GM12874 (cell line): ENCODE measurements at regions not wholly inside any gene's neighbourhood (a gene's known extent, or its start where the extent isn't known, plus 50 kb on each side); places are given as distances from the start of the nearest gene placed in this dataset.

Experiments used
- TF ChIP-seq, protein P1 (sequence below): IDR thresholded peaks from 2 replicates; pipeline ENCODE4 v1.5.1; 2011; ENCODE audit warnings: low read depth, mild to moderate bottlenecking, control low read depth, low read length, moderate library complexity; ENCODE audit not compliant: insufficient read depth

DNA sequence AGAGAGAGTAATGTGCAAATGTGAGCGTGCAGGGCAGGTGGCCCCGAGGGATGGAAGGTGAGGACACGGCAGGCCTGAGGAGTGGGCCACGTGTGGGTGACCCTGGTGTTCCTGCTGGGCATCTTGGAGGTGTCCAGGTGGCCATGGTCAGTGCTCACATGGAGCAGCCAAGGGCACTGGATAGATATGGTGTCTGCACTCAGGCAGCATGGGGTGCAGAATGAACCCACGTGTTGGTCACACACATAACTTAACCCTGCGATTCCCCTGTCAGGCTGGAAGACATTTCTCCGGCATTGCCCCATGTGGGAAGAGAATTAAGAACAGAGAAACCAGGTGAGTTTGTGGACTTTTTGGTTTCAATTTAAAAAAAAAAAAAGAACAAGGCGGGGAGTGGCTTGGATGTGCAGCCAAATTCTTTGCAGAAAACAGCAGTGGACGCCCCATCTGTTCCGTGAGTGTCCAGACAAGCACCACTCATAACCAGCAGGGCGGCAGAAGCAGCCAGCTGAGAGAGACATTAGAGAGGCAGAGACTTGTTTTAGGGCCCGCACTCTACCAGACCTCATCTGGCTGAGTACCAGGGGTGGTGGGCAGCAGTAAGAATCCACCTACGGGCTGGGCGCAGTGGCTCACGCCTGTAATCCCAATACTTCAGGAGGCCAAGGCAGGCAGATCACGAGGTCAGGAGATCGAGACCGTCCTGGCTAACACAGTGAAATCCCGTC is 249.8 kb downstream of the ACKR3 start:
- TF ChIP-seq, protein P1, sequence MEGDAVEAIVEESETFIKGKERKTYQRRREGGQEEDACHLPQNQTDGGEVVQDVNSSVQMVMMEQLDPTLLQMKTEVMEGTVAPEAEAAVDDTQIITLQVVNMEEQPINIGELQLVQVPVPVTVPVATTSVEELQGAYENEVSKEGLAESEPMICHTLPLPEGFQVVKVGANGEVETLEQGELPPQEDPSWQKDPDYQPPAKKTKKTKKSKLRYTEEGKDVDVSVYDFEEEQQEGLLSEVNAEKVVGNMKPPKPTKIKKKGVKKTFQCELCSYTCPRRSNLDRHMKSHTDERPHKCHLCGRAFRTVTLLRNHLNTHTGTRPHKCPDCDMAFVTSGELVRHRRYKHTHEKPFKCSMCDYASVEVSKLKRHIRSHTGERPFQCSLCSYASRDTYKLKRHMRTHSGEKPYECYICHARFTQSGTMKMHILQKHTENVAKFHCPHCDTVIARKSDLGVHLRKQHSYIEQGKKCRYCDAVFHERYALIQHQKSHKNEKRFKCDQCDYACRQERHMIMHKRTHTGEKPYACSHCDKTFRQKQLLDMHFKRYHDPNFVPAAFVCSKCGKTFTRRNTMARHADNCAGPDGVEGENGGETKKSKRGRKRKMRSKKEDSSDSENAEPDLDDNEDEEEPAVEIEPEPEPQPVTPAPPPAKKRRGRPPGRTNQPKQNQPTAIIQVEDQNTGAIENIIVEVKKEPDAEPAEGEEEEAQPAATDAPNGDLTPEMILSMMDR = no peak

DNA sequence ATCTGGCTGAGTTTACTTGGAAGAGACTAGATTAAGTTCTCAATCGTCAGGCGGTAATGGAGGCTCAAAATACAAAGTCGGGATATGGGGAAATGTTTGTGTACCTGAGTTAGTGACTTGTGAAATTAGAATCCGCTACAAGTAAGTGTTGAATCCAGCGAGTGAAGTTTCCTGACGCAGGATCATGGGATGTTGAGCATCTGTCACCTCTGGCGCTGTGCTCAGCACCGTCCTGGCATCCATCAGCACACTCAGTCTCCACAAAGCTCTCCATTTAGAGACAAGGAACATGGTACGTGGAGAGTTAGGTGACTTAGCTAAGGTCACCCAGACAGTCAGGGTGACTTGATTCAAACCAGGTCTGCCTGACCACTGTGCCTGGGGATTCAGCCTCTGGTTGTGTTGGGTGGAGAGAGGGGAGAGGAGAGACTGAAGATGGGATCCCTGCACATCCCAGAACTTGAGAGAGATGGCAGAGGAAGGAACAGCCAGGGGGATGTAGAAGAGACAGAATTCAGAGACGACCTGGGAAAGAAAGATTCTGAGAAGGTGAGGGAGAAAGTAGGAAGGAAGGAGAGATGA is 251.2 kb downstream of the ACKR3 start:
- TF ChIP-seq, protein P1 = no peak

DNA sequence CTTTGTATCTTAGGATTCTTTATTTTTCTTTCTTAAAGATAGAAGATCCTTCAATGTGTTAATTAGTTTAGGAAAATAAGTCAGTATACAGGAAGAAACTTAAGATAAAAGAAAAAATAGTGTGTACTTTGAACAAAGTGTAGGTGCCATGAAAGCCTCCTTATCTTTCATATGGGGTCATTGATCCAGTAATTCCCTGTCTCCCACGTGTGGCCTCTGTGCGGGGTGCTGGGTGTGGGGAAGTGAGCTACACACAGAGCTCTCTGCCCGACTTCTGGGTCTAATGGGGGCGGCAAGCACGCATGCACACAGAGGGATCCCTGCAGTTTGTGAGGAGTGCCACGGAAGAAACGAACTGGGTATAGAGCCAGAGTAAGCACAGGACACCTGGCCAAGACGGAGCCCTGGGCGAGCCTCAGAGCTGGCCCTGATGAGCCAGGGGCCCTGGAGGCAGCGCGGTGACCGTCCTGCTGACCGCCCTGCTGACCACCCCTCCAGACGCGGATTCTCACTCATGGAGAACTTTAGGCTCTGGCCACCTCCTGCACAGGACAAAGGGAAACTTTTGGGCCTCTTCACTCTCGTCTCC is 253.5 kb downstream of the ACKR3 start:
- TF ChIP-seq, protein P1 = no peak

DNA sequence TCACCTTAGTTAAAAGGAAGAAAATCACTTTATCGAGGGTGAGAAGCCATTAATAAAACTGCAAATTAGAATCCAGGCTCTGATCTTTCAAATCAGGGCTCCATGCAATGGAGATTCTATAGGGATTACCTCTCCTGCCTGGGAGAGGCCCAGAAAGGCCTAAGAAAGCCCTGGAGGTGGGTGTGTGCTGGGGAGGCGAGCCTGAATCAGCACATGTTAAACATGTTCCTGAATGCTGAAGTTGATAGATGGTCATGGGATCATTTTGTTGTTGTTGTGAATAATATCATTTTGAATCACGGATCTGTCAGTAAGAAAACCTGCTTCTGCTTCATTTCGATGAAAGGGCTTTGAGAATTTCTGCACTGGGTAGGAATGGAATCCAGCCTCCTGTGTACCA is 254.3 kb downstream of the ACKR3 start:
- TF ChIP-seq, protein P1 = no peak

DNA sequence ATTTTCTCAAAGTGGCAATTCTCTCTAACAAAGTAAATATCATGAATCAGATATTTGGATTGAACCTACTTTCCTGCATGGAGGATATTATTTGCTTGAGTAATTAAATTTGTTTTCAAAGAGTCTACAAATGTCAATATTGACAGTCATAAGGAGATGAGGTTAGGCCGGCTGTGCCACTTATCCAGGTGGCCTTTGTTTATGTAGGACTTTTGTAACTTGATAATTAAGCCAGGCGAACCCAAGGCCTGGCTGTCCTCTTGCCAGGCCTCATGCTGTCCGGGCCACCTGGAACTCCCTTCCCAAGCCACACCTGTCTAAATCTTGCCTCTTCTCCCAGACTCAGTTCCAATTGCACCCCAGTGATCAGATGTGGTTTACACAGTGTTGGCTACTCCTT is 255.2 kb downstream of the ACKR3 start:
- TF ChIP-seq, protein P1 = no peak

DNA sequence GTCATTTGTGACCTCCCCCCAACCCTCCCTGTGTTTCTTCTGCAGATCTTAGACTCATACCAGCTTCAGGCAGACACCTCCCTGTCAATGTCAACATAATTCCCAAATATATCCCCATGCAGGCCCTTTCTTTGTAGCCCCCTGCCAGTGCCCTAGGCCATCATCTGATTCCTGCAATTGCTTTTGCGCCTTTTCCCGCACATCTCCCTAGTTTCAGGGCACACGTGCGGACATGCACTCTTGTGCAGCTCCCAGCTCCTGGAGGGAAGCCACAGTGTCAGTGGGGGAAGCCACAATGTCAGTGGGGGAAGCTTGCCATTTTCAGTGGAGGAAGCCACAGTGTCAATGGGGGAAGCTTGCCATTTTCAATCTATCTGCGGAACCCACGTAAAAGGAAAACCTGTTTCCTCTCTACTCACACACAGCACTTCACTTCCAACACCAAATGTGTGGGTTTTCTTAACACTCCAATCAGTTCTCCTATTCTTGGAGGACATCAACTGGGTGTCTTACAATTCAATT is 256.4 kb downstream of the ACKR3 start:
- TF ChIP-seq, protein P1 = no peak

DNA sequence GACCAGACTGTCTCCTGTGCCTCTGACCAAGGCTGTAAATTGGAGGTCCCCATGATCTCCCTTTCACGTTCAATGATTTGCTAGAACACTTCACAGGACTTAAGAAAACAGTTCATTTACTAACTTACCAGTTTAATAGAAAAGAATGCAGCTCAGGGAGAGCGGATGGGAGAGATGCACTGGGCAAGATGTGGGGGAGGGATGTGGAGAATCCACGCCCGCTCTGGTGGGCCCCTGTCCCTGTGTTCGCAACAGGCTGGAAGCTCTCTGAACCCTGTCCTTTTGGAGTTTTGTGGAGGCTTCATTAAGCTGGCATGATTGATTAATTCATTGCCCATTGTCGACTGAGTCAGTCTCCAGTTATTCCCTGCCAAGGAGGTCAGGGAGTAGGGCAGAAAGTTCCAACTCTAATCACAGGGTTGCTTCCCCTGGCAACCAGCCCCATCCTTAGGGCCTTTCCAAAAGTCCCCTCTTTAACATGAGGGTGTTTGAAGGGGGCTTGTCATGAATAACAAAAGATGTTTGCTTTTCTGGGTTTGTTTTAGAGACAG is 257.1 kb downstream of the ACKR3 start:
- TF ChIP-seq, protein P1 = no peak
